Midbrain (tissue), 1 donor: ENCODE measurements at regions not wholly inside any gene's neighbourhood (a gene's known extent, or its start where the extent isn't known, plus 50 kb on each side); places are given as distances from the start of the nearest gene placed in this dataset.

ENCODE experiments used
- DNase-seq: peaks from one replicate; lab custom pipeline; 2025; lab: John Stamatoyannopoulos, UW

DNA sequence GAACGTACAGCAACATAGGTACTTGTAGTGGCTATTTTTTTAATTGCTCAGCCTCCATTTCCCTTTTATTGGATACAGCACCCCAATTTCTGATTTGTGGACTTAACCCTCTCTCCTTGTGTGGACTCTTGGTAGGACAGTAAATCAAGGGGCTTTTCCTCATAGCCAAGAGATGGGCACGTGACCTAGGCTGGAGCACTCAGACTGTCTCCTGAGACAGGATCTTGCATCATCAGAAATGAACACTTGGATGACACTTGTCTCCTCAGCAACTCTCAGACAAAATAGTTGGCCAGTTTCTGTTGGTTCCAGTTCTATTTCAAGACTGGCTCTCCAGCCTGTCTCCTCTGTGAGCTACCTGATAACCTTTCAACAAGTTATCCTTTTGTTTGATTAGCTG lies 112.9 kb upstream of the ZNF678 start:
- DNase-seq, result no peak

DNA sequence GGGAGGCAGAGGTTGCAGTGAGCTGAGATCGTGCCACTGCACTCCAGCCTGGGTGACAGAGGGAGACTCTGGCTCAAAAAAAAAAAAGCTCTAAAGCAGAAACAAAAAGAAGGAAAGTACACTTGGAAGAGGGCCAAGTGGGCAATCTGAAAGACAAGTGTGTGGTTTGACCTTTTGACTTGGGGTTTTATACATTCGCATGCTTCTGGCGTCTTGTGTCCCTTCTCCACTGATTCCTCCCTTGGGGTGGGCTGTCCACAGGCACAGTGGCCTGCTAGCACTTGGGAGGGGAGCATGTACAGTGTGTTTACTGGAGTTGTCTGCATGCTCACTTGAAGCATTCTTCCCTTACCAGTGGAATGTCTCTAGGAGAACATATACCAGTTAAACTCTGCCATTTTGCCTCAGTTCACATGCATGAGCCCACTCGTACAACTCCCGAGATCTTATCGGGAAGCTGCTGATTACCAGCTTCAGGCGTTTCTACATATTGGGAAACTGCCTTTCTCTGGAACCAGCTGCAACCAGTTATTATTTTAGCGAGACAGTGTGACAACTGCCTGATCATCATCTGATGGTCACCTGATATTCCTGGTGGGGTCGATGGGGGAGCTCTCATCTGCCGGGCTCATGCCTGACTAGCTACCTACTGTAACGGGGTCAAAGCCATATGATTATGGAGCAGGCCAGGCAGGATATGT lies 113.5 kb upstream of the ZNF678 start:
- no peak for DNase-seq

DNA sequence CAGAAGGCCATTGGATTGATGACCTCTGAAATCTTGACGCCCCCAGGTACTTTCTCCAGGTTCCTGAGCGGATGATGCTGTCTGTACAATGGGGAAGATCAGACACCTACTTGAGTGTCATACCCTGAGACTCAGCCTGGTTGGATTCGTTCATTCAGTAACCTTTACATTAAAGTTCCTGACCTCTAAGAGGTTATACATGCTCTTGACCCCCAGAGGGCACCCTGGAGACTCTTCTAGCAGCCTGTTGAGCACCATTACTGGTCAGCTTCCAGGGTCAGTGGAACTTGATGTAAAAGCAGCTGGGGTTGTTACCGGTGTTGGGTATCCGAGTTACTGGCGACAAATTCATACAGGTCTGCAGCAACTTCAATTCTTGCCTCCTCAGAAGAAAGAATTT lies 114.3 kb upstream of the ZNF678 start:
- DNase-seq, result no peak

DNA sequence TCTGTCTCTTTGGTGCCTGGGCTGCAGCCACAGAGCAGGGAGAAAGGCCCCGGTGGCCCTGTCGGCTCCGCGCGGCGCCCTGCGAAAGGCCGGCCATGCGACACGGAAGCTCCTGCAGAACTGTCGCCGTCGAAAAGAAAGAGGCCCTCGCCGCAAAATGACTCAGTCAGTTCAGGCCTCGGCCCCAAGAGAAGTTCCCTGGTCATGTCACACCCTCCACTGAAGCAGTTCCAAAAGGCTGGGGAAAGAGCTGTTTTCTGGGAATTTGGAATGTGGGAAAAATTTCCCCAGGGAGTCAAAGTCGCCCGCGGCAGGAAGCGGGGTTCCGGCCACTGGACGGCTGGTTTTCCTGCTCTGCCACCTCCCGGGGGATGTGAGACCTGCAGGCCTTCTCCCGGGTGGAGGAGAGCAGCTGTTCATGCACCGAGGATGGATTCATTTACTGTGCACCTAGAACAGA lies 115.8 kb upstream of the ZNF678 start:
- DNase-seq, result no peak

DNA sequence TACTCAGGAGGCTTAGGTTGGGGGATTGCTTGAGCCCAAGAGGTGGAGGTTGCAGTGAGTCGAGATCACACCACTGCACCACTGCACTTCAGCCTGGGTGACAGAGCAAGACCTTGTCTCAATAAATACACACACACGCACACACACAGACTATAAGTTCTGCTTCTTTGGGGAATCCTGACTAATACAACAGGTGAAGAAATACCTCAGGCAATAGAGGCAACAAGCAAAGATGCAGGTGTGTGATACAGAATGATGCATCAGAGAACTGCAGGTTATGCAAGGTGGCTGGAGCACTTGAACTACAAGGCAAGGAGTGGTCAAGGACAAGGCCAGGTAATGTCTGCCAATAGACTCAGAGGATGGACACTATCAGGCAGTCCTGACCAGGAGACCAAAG lies 117.6 kb upstream of the ZNF678 start:
- no peak for DNase-seq

DNA sequence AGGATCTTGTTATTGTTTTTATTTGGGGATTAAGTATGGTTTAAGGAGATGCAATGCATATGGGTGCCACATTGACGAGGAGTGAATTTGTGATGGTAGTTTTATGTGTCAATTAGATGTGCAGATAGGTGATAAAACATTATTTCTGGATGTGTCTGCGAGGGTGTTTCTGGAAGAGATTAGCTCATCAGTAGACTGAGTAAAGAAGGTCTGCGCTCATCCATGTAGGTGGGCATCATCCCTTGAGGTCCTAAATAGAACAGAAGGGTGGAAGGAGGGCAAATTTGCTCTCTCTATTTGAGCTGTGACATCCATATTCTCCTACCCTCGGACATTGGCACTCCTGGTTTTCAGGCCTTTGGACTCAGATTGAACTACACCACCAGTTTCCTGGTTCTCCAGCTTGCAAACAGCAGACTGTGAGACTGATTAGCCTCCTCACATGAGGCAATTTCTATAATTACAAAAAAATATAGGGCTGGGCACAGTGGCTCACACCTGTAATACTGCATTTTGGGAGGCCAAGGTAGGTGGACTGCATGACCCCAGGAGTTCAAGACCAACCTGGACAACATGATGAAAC lies 118.2 kb upstream of the ZNF678 start:
- DNase-seq, result no peak

DNA sequence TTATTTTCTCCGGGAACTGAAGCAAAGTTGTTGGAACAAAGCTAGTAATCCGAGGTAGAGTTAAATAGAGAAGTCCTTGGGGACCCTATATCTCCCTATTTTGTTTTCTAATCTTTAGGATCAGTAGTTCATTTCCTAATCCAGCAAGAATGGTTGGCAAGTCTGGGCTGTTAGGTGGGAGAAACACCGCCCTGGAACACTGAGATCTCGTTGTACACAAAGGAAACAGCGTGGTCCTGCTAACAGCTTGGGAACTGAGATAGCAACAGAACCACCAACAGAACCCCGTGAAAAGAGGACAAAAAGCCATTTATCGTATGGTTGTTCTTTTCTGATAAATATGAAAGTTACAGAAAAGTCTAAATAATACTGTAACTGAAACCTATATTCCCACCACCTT lies 121.9 kb upstream of the CDC42BPA start:
- DNase-seq, result no peak

DNA sequence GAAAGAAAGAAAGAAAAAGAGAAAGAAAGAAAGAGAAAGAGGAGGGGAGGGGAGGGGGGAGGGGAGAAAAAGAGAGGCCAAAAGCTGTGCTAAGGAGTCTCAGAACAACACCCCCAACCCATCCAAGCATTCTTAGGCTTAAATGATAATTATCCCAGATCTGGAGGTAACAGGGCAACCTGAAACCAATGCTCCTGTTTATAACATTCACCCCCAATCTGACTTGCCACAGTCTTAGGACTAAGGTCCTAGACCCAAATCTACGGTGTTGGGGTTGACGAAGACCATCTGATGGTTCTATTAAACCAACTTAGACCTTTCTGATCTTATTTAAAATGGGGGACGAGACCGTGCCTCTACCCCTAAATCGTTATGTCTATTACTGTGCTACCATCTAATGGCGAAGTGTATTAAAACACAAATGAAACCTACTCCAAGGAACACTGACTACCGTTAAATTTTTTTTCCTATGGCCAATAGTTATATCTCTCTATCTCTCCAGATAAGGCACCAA lies 119.3 kb upstream of the CDC42BPA start:
- DNase-seq, result peak; percentile 74

DNA sequence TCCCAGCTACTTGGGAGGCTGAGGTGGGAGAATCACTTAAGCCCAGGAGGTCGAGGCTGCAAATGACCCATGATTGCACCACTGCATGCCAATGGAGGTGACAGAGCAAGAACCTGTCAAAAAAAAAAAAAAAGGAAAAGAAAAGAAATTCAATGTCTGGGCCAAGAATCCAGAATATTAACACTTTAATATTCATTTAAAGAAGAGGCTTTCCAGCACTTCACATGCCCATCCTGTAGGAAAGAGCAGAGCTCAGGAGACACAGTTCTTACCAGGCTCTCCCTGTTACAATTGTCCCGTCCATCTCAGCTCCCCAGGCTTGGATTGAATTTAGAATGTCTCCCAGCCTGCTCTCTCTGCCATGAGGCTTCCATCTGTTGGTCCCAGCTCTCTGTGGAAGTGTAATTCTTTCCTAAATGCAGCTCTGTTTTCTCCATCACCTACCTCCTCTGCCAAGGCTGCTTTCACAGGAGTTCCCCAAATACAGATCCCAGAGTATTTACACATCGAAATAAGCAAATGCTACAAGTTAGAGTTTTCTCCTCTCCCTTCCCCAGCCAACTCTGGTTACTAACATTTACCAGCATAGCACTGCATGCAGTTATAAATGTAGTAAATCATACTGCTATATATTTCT lies 116.6 kb upstream of the CDC42BPA start:
- DNase-seq, result no peak

DNA sequence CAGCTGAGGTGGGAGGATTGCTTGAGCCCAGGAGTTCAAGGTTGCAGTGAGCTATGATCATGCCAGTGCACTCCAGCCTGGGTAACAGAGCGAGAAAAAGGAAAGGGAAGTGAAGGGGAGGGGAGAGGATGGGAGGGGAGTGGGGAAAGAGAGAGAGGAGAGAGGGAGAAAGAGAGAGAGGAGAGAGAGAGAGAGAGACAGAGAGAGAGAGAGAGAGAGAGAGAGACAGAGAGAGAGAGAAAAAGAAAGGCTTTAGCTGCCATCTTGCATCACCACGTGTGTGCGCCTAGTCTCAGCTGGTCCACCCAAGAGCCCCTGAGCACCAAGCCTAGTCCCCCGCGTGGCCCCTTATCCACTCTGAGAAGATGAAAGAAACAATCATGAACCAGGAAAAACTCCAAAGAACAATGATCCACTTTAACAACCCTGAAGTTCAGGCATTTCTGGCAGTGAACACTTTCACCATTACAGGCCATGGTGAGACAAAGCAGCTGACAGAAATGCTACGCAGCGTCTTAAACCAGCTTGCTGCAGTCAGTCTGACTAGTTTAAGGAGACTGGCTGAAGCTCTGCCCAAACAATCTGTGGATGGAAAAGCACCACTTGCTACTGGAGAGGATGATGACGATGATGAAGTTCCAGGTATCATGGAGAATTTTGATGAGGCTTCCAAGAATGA lies 115.5 kb upstream of the CDC42BPA start:
- DNase-seq, result no peak

DNA sequence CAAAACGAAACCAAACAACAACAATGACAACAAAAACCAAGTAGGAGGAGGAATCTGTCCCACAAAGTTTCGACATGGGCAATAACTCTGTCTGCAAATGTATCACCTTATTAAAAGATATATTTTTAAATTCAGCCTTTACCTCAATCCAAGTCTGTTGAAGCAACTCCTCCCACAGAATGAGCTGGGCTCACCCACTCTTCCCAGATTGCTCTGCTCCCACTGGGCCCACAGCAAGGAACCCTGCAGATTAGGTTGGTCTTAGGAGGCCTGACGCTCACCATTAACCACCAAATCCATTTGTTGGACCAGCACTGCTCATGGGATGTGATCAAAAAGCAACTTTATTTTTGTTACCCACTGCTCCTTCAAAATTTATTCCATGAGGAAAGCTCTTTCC lies 114.7 kb upstream of the CDC42BPA start:
- DNase-seq, result no peak

DNA sequence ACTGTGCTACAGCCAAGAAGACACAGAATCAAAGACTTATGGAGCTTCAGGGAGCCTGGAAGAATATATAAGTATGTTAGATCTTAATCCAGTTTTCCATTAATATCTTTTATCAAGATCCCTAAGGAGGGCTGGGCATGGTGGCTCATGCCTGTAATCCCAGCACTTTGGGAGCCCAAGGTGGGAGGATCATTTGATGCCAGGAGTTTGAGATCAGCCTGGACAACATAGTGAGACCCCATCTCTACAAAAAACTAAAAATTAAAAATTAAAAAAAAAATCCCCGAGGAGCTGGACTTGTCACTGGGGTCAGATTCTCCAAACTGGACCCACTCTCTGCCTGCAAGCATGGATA lies 113.9 kb upstream of the CDC42BPA start:
- DNase-seq, result no peak

DNA sequence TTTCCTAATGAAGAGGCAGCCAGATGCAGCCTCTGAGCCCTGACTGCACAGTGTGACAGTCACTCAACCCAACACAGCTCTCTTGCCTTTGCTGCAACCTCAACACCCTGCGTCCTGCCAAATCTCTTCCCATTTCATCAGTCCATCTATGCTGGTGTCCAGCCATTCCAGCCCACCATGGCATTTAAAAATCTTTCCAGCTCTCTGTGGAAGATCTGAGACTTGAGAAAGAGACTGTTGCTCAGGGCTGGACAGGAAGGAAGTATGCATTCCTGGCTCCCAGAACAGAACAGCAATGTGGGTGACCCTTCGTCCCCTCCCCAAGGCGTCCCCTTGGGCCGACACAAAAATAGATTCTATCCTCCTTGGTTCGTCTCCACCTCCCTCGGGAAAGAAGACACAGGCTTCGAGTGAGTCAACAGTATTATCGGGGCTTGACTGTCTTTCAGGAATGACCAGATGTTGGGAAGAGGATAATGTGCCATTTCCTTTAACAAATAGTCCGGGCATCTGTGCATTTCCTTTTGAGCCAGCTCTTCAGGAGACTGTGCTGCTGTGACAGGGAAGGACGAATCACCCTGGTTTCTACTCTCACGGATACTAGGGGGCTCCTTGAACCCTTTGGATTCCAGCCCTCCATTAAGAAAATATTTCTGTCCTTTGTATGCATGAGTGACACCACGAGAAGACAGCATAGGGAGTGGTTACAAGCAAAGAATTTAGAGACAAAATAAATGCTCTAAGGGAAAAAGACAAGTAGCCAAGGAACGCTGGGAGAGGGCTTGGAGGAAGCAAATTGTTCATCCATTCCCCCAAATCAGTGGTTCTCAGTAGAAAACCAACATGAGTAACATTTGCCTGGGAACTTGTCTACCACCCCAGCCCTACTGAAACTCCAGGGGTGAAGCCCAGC lies 111.4 kb upstream of the CDC42BPA start:
- DNase-seq, result no peak

DNA sequence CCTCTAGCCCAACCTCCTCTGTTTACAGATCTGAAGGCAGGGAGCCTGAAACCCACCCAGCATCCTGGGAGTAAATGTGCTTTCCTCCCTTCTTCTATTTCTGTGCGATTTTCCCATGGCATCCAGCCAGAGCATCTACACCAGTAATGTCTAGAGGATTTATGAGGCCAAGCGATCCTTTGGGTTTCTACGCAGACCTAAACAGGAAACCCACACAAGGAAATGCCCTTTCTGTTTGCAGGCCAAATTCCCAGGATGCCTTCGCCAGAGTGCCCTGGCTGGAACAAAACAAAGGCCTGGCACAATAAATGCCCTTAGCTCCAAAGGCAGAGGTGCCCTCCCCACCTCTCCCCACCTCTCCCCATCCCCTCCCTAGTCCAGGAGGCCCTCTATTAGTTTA lies 110.5 kb upstream of the CDC42BPA start:
- DNase-seq, result no peak

DNA sequence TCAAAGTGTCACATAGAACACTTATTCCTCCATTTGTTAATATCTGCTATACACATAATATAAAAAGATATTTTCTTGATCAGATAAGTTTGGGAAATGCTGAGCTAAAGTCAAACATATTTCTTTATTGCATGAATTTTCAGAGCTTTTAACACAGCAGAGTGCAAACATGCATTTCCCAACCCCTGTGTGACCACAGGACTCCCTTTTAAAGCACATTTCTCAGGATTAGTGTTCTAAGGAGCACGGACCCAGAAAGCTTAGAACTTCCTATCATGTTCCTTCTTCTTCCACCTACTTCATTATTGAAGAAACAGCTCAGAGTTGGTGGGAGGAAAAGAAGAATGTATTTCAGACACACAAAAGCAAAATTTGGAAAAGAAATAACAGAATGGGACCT lies 109.1 kb upstream of the CDC42BPA start:
- no peak for DNase-seq

DNA sequence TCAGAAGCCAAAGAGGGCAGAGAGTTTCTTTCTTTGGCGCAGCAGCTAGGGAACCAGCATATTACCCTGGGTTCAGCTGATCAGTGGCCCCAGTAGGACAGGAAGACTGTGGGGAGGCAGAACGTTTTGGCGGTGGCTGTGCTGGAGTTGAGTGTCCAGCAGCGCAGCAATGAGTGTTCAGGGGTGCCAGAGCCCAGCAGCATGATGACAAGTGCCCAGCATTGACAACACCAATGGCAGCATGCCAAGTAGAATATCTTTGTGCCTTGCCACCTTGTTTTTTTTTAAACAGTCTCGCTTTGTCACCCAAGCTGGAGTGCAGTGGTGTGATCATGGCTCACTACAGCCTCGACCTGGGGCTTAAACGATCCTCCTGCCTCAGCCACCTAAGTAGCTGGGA lies 106.7 kb upstream of the CDC42BPA start:
- DNase-seq, result no peak

DNA sequence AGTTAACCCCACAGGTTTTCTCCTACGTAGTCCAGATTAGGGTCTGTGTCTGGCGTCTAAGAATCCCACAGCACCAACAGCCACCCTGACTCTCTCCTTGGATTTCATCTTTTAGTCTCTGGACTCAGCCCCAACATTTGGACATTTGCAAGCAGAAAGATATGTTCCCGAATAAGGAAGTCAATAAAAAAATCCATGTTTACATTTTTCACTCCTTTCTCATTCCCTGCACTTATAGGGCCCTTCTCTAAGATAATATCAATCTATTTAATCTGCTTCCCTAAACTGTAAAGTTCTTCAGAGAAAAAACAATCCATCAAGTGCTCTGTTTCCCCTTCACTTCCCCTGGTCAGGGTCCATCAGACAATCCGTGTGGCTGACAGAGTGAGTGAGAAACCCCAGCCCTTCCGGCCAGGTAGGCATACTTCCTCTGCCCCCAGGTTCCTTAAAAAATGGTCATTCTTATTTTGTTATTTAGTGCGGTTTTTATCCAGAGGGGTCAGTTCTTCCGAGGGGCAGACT lies 105.9 kb upstream of the CDC42BPA start:
- DNase-seq, result no peak

DNA sequence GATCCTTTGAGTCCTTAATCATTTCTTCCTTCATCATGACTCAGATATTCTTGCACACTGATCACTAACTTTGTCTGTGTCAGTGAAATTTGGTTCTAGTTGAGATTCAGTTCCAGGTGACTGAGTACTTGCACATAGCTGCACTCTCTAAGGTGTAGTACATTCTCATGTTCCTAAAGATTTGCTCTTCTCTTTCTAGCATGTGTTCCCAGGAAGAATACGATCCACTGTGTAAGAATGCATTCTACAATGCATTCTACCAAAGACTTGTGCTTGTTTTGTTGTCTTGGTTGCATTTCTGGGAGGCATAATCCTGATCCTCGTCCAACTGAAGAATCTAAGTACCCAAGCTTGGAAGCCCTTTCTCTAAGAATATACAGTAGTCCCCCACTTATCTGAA lies 104.3 kb upstream of the CDC42BPA start:
- DNase-seq, result no peak

DNA sequence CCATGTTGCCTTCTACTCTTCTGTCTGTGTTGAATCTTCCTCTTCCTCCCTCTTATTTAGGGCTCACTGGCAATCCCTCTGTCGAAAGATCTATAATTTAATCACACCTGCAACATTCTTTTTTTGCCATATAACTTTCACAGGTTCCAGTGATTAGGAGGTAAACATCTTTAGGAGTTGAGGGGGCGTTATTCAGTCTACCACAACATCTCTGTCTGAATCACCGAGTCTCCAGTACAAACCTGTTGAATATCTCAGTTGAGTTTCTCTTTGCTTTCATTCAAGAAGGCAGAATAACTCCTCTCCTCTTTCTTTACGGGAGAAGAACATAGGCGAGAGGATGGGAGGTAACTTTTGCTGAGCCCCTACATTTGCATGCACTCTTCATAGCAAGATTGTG lies 101.9 kb upstream of the CDC42BPA start:
- no peak for DNase-seq

DNA sequence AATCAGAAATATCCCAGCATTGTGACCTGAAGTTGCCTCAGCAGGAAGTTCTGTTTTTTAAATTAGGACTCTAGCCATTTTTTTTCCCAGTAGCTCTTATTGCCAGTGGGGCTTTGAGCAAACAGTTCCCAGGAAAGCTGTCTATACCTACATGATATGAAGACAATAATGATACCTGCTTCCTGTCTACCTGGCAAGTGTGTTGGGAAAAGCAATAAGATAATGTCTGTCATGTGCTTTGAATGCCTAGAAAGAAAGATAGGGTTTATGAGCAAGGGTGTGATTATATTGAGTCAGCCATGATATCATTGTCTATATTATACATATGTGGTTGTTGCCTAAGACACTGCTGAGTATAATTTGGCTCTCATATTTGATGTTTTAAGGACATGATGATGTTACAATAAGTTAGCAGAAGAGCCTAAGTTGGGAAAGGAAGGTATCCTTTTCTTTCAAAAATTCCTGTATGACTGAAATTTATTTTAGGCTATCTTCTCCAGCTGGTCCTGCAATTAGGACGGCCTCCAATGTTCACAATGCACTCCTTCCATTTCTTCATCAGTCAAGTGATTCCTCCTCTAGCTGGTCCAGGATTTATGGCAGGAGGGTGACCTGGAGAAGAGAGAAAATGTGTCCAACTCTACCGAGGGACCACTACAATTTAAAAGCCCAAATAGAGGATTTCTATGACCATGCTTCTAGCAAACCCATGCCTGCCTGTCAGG lies 99.6 kb upstream of the CDC42BPA start:
- DNase-seq, result no peak
